ENCODE measurements at regions not wholly inside any gene's neighbourhood (a gene's known extent, or its start where the extent isn't known, plus 50 kb on each side); places are given as distances from the start of the nearest gene placed in this dataset.
"Not testable (repeated sequence)": the region's sequence is repeated elsewhere in the genome, so short reads cannot be mapped to it uniquely, and the experiment has no call there.

DNA sequence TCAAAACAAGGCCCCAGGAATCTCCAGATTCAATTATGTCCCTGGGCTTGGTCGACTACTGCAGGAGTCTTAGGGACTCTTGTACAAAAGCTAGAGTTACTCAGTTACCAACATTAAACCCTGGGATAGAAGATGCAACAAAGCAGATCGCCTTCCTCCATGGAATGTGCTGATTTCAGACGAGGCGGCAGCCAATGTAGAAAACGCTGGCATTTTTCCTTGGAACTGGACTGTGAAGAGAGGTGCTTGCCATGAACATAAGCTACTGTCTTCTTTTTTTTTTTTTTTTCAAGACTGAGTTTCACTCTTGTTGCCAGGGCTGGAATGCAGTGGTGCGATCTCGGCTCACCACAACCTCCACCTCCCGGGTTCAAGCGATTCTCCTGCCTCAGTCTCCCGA lies 76.9 kb upstream of the ENPEP start:
- not testable (repeated sequence) for H3K27me3 ChIP-seq (ENCODE audit: insufficient read depth, low read length); H3K27ac ChIP-seq (ENCODE audit: low read length); H3K4me1 ChIP-seq (ENCODE audit: insufficient read depth, low read length); H3K4me3 ChIP-seq (ENCODE audit: low read length); H3K9ac ChIP-seq (ENCODE audit: low read depth, low read length); H3K9me3 ChIP-seq (ENCODE audit: insufficient read depth, low read depth, low read length); H3K36me3 ChIP-seq (ENCODE audit: insufficient read depth, low read depth, low read length)

DNA sequence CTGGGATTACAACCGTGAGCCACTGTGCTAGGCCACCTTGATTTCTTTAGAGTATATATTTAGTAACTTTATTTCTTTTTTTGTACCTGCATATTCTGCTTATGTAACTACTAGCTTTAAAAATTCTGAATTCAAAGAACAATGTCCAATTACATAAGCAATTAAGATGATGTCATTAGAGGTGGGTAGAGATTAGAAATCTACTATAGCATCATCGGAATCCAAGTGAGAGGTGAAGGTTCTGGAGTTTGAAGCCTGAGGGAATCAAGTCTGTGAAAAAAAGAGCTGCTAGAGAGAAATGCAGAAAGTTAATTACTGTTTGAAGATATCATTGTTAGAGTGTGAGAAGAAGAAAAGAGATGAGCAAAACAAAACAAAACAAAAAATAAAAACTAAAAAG lies 79.0 kb upstream of the ENPEP start:
- H3K27me3 ChIP-seq (ENCODE audit: insufficient read depth, low read length): no peaks in the 10 kb centered on the region
- no peak overlapping the region for H3K4me3 ChIP-seq (ENCODE audit: low read length)
- no peak overlapping the region for H3K27ac ChIP-seq (ENCODE audit: low read length)
- H3K9ac ChIP-seq (ENCODE audit: low read depth, low read length): no peak overlapping the region
- no peaks in the 10 kb centered on the region for H3K9me3 ChIP-seq (ENCODE audit: insufficient read depth, low read depth, low read length)
- H3K4me1 ChIP-seq (ENCODE audit: insufficient read depth, low read length): no peaks in the 10 kb centered on the region
- no peaks in the 10 kb centered on the region for H3K36me3 ChIP-seq (ENCODE audit: insufficient read depth, low read depth, low read length)

DNA sequence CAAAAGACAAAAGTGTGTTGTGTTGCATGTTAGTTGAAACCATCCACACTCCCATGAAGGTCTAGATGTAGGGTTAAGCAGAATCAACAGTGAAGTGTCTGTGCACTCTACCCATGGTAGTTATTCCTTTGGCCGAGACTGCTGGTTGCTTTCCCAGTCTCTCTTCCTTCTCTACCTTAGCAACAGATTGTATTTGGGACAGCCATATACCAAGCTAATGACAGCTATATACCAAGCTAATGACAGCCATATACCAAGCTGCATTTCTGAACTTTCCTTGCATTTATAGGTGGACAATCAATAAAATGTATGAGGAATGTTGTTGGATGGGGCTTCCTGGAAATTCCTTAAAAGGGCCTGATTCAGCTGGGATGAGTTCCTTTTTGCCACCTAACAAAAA lies 80.5 kb upstream of the ENPEP start:
- no peaks in the 10 kb centered on the region for H3K36me3 ChIP-seq (ENCODE audit: insufficient read depth, low read depth, low read length)
- H3K27ac ChIP-seq (ENCODE audit: low read length): no peak overlapping the region
- no peaks in the 10 kb centered on the region for H3K4me1 ChIP-seq (ENCODE audit: insufficient read depth, low read length)
- H3K27me3 ChIP-seq (ENCODE audit: insufficient read depth, low read length): no peaks in the 10 kb centered on the region
- H3K9ac ChIP-seq (ENCODE audit: low read depth, low read length): no peak overlapping the region
- no peak overlapping the region for H3K4me3 ChIP-seq (ENCODE audit: low read length)
- H3K9me3 ChIP-seq (ENCODE audit: insufficient read depth, low read depth, low read length): no peaks in the 10 kb centered on the region

DNA sequence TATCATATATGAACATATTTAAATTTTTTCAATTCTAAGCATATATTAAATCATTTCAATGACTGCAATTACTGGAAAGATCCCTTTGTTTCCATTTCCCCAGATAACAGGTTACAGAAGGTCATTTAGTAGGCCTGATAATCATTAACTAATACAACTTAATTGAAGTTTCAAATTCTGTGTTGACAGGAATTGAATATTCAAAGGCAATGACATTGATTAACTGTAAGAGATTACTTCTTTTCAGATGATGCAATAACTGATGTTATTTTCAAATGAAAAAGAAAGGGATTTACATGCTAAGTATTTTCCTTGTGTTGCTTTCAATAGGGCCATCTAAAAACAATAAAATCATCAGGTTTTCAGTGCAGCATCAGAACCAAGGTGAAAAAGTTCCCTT lies 81.1 kb upstream of the ENPEP start:
- H3K4me1 ChIP-seq (ENCODE audit: insufficient read depth, low read length): no peaks in the 10 kb centered on the region
- no peak overlapping the region for H3K4me3 ChIP-seq (ENCODE audit: low read length)
- no peak overlapping the region for H3K27ac ChIP-seq (ENCODE audit: low read length)
- no peaks in the 10 kb centered on the region for H3K36me3 ChIP-seq (ENCODE audit: insufficient read depth, low read depth, low read length)
- no peak overlapping the region for H3K9ac ChIP-seq (ENCODE audit: low read depth, low read length)
- H3K9me3 ChIP-seq (ENCODE audit: insufficient read depth, low read depth, low read length): no peaks in the 10 kb centered on the region
- no peaks in the 10 kb centered on the region for H3K27me3 ChIP-seq (ENCODE audit: insufficient read depth, low read length)

DNA sequence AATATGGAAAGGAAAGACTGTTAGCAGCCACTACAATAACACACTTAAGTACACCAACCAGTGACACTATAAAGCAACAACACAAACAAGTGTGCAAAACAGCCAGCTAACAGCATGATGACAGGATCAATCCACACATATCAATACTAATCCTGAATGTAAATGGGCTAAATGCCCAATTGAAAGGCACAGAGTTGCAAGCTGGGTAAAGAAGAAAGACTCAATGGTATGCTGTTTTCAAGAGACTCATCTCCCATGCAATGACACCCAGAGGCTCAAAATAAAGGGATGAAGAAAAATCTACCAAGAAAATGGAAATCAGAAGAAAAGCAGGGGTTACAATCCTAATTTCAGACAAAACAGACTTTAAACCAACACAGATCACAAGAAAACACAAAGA lies 94.2 kb upstream of the ENPEP start:
- Histone ChIP-seq H3K4me1 (ENCODE audit: insufficient read depth, low read length) (no peaks in the 10 kb centered on the region), H3K9me3 (ENCODE audit: insufficient read depth, low read depth, low read length) (peaks cover 9% of the 10 kb centered on the region; the same call in 1 of the 2 replicates), H3K27me3 (ENCODE audit: insufficient read depth, low read length) (no peaks in the 10 kb centered on the region), H3K9ac (ENCODE audit: low read depth, low read length) (no peak overlapping the region), H3K27ac (ENCODE audit: low read length) (no peak overlapping the region), H3K36me3 (ENCODE audit: insufficient read depth, low read depth, low read length) (no peaks in the 10 kb centered on the region), H3K4me3 (ENCODE audit: low read length) (no peak overlapping the region)

DNA sequence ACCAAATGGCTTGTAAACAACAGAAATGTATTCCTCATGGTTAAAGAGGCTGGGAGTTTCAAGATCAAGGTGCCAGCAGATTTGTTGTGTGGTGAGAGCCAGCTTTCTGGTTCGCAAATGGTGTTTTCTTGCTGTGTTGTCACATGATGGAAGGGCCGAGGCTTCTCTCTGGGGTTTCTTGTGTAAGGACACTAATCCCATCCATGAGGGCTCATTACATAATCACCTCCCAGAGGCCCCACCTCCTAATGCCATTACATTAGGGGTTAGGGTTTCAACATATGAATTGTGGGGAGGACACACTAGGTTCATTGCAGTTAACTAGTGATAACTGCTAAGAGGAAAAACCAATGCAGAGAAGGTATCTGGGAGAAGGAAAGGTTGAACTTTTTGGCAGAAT lies 103.5 kb upstream of the ENPEP start:
- H3K4me3 ChIP-seq (ENCODE audit: low read length): no peak overlapping the region
- H3K27ac ChIP-seq (ENCODE audit: low read length): no peak overlapping the region
- H3K27me3 ChIP-seq (ENCODE audit: insufficient read depth, low read length): no peaks in the 10 kb centered on the region
- no peaks in the 10 kb centered on the region for H3K4me1 ChIP-seq (ENCODE audit: insufficient read depth, low read length)
- no peaks in the 10 kb centered on the region for H3K36me3 ChIP-seq (ENCODE audit: insufficient read depth, low read depth, low read length)
- no peaks in the 10 kb centered on the region for H3K9me3 ChIP-seq (ENCODE audit: insufficient read depth, low read depth, low read length)
- H3K9ac ChIP-seq (ENCODE audit: low read depth, low read length): no peak overlapping the region

DNA sequence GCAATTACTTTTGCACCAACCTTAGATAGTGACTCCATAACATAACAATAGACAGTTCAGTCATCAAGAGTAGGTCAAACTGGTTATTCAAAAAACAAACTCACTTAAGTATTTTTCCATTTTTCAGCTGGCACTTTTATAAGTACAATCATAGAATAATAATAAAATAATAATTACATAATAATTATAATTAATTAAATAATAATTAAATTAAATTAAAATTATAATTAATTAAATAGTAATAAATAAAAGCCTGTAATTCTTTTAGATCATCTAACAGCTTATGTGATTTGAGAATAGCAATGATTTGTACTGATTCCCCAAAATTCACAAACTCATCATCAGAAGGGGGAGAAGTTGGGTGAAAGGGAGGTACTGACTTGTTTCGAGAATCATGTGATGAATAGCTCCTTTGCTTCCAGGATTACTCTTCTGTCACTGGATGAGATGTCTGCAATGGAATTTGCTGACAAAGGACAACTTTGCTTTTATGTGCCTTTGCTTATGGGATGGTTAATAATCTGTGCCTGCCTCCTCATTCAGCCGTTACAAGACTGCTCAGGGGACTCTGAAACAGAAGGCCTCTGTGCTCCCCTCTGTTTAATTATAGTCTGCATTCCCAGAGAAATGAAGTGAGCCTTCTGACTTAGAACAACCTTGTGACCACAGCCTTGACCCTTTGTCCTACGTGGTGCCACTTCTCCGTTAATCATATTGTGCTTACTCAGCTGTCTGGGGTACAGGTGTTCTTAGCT lies 104.8 kb upstream of the ENPEP start:
- no peak overlapping the region for H3K27ac ChIP-seq (ENCODE audit: low read length)
- H3K9ac ChIP-seq (ENCODE audit: low read depth, low read length): no peak overlapping the region
- no peaks in the 10 kb centered on the region for H3K4me1 ChIP-seq (ENCODE audit: insufficient read depth, low read length)
- H3K9me3 ChIP-seq (ENCODE audit: insufficient read depth, low read depth, low read length): no peaks in the 10 kb centered on the region
- H3K27me3 ChIP-seq (ENCODE audit: insufficient read depth, low read length): no peaks in the 10 kb centered on the region
- no peaks in the 10 kb centered on the region for H3K36me3 ChIP-seq (ENCODE audit: insufficient read depth, low read depth, low read length)
- no peak overlapping the region for H3K4me3 ChIP-seq (ENCODE audit: low read length)

DNA sequence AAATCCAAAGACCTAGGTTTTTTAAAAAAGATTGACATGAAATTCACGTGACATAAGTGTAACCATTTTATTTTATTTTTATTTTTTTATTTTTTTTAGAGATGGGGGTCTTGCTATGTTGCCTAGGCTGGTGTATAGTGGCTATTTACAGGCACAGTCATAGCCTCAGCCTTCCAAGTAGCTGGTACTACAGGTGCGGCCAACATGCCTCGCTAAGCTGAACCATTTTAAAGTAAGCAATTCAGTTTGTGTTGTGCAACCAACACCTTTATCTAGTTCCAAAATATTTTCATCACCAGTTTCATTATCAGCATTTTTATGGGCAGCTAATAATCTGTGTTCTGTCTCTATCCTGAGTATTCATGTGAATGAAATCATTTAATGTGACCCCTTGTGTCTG lies 107.5 kb upstream of the ENPEP start:
- no peaks in the 10 kb centered on the region for H3K4me1 ChIP-seq (ENCODE audit: insufficient read depth, low read length)
- no peaks in the 10 kb centered on the region for H3K27me3 ChIP-seq (ENCODE audit: insufficient read depth, low read length)
- H3K9ac ChIP-seq (ENCODE audit: low read depth, low read length): no peak overlapping the region
- H3K9me3 ChIP-seq (ENCODE audit: insufficient read depth, low read depth, low read length): no peaks in the 10 kb centered on the region
- no peak overlapping the region for H3K27ac ChIP-seq (ENCODE audit: low read length)
- no peaks in the 10 kb centered on the region for H3K36me3 ChIP-seq (ENCODE audit: insufficient read depth, low read depth, low read length)
- H3K4me3 ChIP-seq (ENCODE audit: low read length): no peak overlapping the region

DNA sequence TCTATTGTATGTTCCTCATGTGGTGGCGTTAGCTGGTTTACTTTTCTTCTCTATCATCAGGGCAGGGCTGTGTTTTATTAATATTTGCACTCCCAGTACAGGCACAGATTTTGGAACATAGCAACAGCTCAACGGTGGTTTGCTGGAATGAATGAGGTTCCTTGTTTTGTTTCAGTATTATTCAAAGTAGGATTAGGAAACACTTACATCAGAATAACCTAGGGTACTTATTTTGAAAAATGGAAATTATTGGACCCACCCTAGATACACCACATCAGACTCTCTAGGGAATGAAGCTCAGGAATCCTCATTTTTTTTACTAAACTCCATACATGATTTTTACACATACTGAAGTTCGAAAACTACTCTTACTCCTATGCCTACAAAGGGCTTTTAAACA lies 108.8 kb upstream of the ENPEP start:
- H3K9me3 ChIP-seq (ENCODE audit: insufficient read depth, low read depth, low read length): no peaks in the 10 kb centered on the region
- no peaks in the 10 kb centered on the region for H3K27me3 ChIP-seq (ENCODE audit: insufficient read depth, low read length)
- no peaks in the 10 kb centered on the region for H3K4me1 ChIP-seq (ENCODE audit: insufficient read depth, low read length)
- no peak overlapping the region for H3K4me3 ChIP-seq (ENCODE audit: low read length)
- H3K27ac ChIP-seq (ENCODE audit: low read length): no peak overlapping the region
- H3K9ac ChIP-seq (ENCODE audit: low read depth, low read length): no peak overlapping the region
- no peaks in the 10 kb centered on the region for H3K36me3 ChIP-seq (ENCODE audit: insufficient read depth, low read depth, low read length)

DNA sequence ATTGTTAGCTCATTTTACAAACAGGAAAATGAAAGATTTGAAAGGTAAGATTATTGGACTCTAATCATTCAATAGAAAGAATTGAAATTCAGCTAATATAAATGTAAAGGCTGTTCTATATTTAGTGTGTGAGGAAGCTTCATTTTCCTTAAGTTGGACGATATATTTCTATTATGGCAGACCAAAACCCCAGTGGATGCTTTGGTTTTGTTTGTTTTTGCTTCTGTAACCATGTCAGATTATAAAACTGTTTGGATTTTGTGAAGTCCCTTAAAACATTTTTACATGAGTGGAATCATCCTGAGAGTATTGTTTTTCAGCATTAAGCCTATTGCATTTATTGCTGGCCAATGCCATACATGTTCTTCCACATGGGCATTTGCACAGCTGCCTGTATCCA lies 110.2 kb upstream of the ENPEP start:
- H3K27ac ChIP-seq (ENCODE audit: low read length): no peak overlapping the region
- H3K9ac ChIP-seq (ENCODE audit: low read depth, low read length): no peak overlapping the region
- no peaks in the 10 kb centered on the region for H3K9me3 ChIP-seq (ENCODE audit: insufficient read depth, low read depth, low read length)
- H3K4me3 ChIP-seq (ENCODE audit: low read length): no peak overlapping the region
- H3K36me3 ChIP-seq (ENCODE audit: insufficient read depth, low read depth, low read length): no peaks in the 10 kb centered on the region
- no peaks in the 10 kb centered on the region for H3K27me3 ChIP-seq (ENCODE audit: insufficient read depth, low read length)
- no peaks in the 10 kb centered on the region for H3K4me1 ChIP-seq (ENCODE audit: insufficient read depth, low read length)

DNA sequence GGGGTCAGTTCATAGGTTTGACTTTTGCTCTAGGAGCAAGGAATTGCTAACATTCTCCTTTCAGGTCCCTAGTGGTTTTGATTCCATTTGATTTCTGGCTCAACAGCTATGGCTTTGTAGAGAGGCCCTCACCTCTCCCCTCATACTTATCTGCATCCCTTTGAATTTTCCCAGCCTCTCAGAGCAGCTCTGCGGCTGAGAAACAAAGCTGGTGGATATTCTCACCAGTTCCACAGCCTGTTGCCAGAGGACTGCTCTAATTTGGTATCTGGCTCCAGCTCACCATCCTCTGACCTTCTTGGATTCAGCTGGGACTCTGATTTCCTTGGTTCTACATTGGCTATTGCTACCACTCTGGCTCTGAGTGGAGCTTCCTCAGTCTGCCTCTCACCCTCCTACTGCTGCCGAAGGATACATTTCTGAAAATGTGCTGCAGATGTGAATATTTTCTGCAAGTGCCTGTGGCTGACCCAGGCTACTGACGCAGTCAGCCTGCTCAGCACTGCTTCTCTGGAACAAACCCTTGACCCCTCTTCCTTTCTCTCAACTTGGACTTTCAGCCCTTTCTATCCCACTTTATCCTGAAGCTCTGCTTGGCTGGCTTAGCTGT lies 110.9 kb upstream of the ENPEP start:
- H3K27ac ChIP-seq (ENCODE audit: low read length): no peak overlapping the region
- H3K9me3 ChIP-seq (ENCODE audit: insufficient read depth, low read depth, low read length): no peaks in the 10 kb centered on the region
- no peaks in the 10 kb centered on the region for H3K4me1 ChIP-seq (ENCODE audit: insufficient read depth, low read length)
- H3K9ac ChIP-seq (ENCODE audit: low read depth, low read length): no peak overlapping the region
- no peaks in the 10 kb centered on the region for H3K27me3 ChIP-seq (ENCODE audit: insufficient read depth, low read length)
- H3K36me3 ChIP-seq (ENCODE audit: insufficient read depth, low read depth, low read length): no peaks in the 10 kb centered on the region
- H3K4me3 ChIP-seq (ENCODE audit: low read length): no peak overlapping the region

DNA sequence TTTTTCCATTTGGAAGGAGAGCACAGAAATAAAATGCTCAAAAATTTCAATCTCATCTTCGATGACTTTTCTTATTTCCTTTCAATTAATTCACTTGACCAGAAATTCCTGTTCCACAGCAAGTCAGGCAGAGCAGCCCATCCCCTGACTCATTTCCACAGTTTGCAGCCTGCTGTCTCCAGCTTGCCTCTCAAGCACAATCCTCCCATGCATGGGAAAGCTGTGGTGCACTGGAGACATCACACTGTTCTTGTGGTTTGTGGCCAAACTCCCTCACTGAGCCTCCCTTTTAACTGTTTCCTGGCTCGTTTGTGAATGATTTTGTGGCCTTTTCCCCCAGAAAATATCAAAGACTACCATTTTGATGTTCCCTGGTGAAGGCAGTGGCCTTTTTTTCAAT lies 114.0 kb upstream of the ENPEP start:
- H3K27me3 ChIP-seq (ENCODE audit: insufficient read depth, low read length): no peaks in the 10 kb centered on the region
- no peak overlapping the region for H3K9ac ChIP-seq (ENCODE audit: low read depth, low read length)
- H3K27ac ChIP-seq (ENCODE audit: low read length): no peak overlapping the region

More for the DNA sequence above, 114.0 kb upstream of the ENPEP start:
- Histone ChIP-seq H3K9me3 (ENCODE audit: insufficient read depth, low read depth, low read length) (no peaks in the 10 kb centered on the region), H3K4me3 (ENCODE audit: low read length) (no peak overlapping the region), H3K4me1 (ENCODE audit: insufficient read depth, low read length) (no peaks in the 10 kb centered on the region), H3K36me3 (ENCODE audit: insufficient read depth, low read depth, low read length) (no peaks in the 10 kb centered on the region)

Measured in iPS-20b (cell line).